ENCODE measurements at regions not wholly inside any gene's neighbourhood (a gene's known extent, or its start where the extent isn't known, plus 50 kb on each side); places are given as distances from the start of the nearest gene placed in this dataset.

DNA sequence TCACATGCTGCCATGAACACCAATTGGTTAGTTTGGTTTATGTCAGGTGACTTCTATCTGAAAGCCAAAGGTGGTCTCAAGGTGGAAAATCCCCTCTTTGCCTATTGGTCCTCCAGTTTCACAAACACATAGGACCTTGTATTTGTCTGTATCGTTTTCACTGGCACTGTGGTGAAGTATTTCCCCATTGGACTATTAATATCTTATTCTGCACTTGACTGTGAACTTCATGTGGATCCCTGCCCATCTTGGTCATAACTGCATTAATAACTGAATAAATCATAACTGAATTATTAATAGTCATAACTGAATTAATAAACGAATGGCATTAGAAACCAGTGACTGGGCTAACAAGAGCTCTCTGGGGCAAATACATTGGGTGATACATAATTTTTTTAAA lies 341.3 kb upstream of the ADAMTS9 start:
- TF ChIP-seq, protein P1, sequence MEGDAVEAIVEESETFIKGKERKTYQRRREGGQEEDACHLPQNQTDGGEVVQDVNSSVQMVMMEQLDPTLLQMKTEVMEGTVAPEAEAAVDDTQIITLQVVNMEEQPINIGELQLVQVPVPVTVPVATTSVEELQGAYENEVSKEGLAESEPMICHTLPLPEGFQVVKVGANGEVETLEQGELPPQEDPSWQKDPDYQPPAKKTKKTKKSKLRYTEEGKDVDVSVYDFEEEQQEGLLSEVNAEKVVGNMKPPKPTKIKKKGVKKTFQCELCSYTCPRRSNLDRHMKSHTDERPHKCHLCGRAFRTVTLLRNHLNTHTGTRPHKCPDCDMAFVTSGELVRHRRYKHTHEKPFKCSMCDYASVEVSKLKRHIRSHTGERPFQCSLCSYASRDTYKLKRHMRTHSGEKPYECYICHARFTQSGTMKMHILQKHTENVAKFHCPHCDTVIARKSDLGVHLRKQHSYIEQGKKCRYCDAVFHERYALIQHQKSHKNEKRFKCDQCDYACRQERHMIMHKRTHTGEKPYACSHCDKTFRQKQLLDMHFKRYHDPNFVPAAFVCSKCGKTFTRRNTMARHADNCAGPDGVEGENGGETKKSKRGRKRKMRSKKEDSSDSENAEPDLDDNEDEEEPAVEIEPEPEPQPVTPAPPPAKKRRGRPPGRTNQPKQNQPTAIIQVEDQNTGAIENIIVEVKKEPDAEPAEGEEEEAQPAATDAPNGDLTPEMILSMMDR (IDR thresholded peaks at IDR 0.05; ENCODE audit: insufficient read depth, low read length): no peak
- no peak for TF ChIP-seq GABPA (IDR thresholded peaks at IDR 0.05; ENCODE audit: low read depth)
- TF ChIP-seq, protein P2, sequence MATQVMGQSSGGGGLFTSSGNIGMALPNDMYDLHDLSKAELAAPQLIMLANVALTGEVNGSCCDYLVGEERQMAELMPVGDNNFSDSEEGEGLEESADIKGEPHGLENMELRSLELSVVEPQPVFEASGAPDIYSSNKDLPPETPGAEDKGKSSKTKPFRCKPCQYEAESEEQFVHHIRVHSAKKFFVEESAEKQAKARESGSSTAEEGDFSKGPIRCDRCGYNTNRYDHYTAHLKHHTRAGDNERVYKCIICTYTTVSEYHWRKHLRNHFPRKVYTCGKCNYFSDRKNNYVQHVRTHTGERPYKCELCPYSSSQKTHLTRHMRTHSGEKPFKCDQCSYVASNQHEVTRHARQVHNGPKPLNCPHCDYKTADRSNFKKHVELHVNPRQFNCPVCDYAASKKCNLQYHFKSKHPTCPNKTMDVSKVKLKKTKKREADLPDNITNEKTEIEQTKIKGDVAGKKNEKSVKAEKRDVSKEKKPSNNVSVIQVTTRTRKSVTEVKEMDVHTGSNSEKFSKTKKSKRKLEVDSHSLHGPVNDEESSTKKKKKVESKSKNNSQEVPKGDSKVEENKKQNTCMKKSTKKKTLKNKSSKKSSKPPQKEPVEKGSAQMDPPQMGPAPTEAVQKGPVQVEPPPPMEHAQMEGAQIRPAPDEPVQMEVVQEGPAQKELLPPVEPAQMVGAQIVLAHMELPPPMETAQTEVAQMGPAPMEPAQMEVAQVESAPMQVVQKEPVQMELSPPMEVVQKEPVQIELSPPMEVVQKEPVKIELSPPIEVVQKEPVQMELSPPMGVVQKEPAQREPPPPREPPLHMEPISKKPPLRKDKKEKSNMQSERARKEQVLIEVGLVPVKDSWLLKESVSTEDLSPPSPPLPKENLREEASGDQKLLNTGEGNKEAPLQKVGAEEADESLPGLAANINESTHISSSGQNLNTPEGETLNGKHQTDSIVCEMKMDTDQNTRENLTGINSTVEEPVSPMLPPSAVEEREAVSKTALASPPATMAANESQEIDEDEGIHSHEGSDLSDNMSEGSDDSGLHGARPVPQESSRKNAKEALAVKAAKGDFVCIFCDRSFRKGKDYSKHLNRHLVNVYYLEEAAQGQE (IDR thresholded peaks at IDR 0.05; ENCODE audit: insufficient replicate concordance, low read depth): no peak
- no peak for TF ChIP-seq POLR2AphosphoS5 (IDR thresholded peaks at IDR 0.05; ENCODE audit: low read depth)

Data from HL-60 (cell line).